ENCODE measurements at regions not wholly inside any gene's neighbourhood (a gene's known extent, or its start where the extent isn't known, plus 50 kb on each side); places are given as distances from the start of the nearest gene placed in this dataset.

DNA sequence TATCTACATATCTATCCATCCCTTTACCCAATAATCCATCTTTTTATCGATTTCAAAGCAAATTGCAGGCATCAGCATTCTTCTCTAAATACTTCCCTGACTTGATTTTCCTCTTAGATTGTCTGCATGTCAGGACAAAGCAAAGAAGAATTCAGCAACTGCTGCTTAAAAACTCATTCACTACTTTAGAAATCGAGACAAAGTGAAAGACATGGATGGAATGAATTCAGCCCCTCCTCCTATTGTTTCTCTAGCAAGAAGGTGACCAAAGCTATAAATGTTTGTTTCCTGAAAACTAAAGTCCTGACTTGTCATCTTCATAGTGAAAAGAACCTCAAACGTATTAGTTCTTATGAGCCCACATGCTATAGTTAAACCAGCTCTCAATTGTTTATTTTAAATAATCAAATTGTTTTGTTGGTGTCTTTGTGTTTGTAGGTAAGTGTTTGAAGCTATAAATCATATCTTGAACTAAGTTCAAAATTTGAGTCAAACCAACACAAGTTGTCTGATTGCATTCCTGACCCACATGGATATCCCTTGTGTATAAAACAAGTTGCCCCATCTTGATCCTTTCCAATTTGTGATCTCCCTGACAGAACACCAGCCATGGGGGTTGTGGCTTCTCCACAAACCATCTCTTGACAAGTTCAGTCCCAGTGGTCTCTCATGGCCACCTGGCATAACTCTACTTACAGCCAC, 58.6 kb upstream of the ARHGAP5 start:
- WGBS, 2 donors: 79 to 92% methylated on average over 3 of the region's 3 CpGs
- H3K27me3 ChIP-seq: no peaks in the 10 kb centered on the region
- no peak for TF ChIP-seq POLR2A (IDR thresholded peaks at IDR 0.05)
- TF ChIP-seq, protein P1, sequence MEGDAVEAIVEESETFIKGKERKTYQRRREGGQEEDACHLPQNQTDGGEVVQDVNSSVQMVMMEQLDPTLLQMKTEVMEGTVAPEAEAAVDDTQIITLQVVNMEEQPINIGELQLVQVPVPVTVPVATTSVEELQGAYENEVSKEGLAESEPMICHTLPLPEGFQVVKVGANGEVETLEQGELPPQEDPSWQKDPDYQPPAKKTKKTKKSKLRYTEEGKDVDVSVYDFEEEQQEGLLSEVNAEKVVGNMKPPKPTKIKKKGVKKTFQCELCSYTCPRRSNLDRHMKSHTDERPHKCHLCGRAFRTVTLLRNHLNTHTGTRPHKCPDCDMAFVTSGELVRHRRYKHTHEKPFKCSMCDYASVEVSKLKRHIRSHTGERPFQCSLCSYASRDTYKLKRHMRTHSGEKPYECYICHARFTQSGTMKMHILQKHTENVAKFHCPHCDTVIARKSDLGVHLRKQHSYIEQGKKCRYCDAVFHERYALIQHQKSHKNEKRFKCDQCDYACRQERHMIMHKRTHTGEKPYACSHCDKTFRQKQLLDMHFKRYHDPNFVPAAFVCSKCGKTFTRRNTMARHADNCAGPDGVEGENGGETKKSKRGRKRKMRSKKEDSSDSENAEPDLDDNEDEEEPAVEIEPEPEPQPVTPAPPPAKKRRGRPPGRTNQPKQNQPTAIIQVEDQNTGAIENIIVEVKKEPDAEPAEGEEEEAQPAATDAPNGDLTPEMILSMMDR (IDR thresholded peaks at IDR 0.05): no peak
- no peaks in the 10 kb centered on the region for H3K9me3 ChIP-seq
- intact Hi-C loops (cut with DNase I; ENCODE audit: low total_unique reads): no loop called here
- H3K4me3 ChIP-seq: no peak overlapping the region
- peaks cover 16% of the 10 kb centered on the region for H3K4me1 ChIP-seq
- H3K27ac ChIP-seq: peak overlapping the region in 1 of 2 donors; percentile 44
- H3K36me3 ChIP-seq (ENCODE audit: low read depth, missing control alignments): no peaks in the 10 kb centered on the region
- DNase-seq: no peak

GRCh38 chr14:32019276-32019675, 57.8 kb upstream of the ARHGAP5 start:
- peak; percentile 59 for DNase-seq
- WGBS, 2 donors: 45 to 68% methylated on average over 7 of the region's 7 CpGs
- Histone ChIP-seq H3K27ac (peak overlapping the region in 1 of 2 donors; percentile 44), H3K4me1 (peaks cover 16% of the 10 kb centered on the region), H3K4me3 (no peak overlapping the region), H3K9me3 (no peaks in the 10 kb centered on the region), H3K36me3 (ENCODE audit: low read depth, missing control alignments) (no peaks in the 10 kb centered on the region), H3K27me3 (no peaks in the 10 kb centered on the region)
- TF ChIP-seq POLR2A (IDR thresholded peaks at IDR 0.05): no peak
- TF ChIP-seq, protein P1 (IDR thresholded peaks at IDR 0.05): no peak
- intact Hi-C loops (cut with DNase I; ENCODE audit: low total_unique reads): no loop called here

DNA sequence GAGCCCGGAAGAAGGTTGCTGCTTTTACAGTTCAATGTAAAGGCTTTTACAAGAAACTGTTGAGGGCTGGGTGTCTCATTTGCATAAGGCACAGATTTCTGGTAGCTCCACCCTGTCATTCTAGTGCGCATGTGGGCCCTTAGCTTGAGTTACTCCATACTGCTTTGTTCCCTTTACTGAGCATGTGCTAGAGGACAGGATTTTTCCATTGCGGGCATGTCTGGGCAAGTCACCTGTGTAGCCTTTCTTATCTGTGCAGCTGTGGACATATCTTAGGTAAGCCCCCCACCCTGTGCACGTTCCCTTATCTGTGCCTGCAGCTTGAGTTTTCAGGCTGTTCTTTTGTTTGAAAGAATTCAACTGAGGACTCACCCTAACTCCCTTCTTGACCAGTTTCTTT, 56.2 kb upstream of the ARHGAP5 start:
- DNase-seq: no peak
- Histone ChIP-seq H3K36me3 (ENCODE audit: low read depth, missing control alignments) (no peaks in the 10 kb centered on the region), H3K9me3 (no peaks in the 10 kb centered on the region), H3K27me3 (no peaks in the 10 kb centered on the region), H3K4me1 (peaks cover 16% of the 10 kb centered on the region), H3K27ac (no peak overlapping the region), H3K4me3 (no peak overlapping the region)
- intact Hi-C loops (cut with DNase I; ENCODE audit: low total_unique reads): no loop called here
- no peak for TF ChIP-seq POLR2A (IDR thresholded peaks at IDR 0.05)
- TF ChIP-seq, protein P1 (IDR thresholded peaks at IDR 0.05): no peak
- WGBS, 2 donors: 79 to 85% methylated on average over 4 of the region's 4 CpGs

GRCh38 chr14:32021341-32021740, 55.8 kb upstream of the ARHGAP5 start:
- Histone ChIP-seq H3K9me3 (no peaks in the 10 kb centered on the region), H3K4me1 (peaks cover 16% of the 10 kb centered on the region), H3K4me3 (no peak overlapping the region), H3K36me3 (ENCODE audit: low read depth, missing control alignments) (no peaks in the 10 kb centered on the region), H3K27me3 (no peaks in the 10 kb centered on the region), H3K27ac (no peak overlapping the region)
- 82 to 89% methylated on average over 3 of the region's 3 CpGs for WGBS, 2 donors
- TF ChIP-seq, protein P1 (IDR thresholded peaks at IDR 0.05): no peak
- TF ChIP-seq POLR2A (IDR thresholded peaks at IDR 0.05): no peak
- intact Hi-C loops (cut with DNase I; ENCODE audit: low total_unique reads): no loop called here
- DNase-seq: no peak

GRCh38 chr14:32022525-32022924, 54.6 kb upstream of the ARHGAP5 start:
- TF ChIP-seq, protein P1 (IDR thresholded peaks at IDR 0.05): no peak
- no peak for TF ChIP-seq POLR2A (IDR thresholded peaks at IDR 0.05)
- 78 to 87% methylated on average over 4 of the region's 4 CpGs for WGBS, 2 donors
- H3K27ac ChIP-seq: peak overlapping the region; percentile 14 to 86
- DNase-seq: no peak
- H3K4me3 ChIP-seq: no peak overlapping the region
- H3K36me3 ChIP-seq (ENCODE audit: low read depth, missing control alignments): no peaks in the 10 kb centered on the region
- H3K27me3 ChIP-seq: no peaks in the 10 kb centered on the region
- intact Hi-C loops (cut with DNase I; ENCODE audit: low total_unique reads): no loop called here
- no peaks in the 10 kb centered on the region for H3K9me3 ChIP-seq
- H3K4me1 ChIP-seq: peaks cover 16% of the 10 kb centered on the region
